Right forelimb (tissue), 1 donor: ENCODE measurements at regions not wholly inside any gene's neighbourhood (a gene's known extent, or its start where the extent isn't known, plus 50 kb on each side); places are given as distances from the start of the nearest gene placed in this dataset.

Experiments
- DNase-seq: peaks from one replicate; pipeline ENCODE4 v3.0.0-alpha.2; 2018

DNA sequence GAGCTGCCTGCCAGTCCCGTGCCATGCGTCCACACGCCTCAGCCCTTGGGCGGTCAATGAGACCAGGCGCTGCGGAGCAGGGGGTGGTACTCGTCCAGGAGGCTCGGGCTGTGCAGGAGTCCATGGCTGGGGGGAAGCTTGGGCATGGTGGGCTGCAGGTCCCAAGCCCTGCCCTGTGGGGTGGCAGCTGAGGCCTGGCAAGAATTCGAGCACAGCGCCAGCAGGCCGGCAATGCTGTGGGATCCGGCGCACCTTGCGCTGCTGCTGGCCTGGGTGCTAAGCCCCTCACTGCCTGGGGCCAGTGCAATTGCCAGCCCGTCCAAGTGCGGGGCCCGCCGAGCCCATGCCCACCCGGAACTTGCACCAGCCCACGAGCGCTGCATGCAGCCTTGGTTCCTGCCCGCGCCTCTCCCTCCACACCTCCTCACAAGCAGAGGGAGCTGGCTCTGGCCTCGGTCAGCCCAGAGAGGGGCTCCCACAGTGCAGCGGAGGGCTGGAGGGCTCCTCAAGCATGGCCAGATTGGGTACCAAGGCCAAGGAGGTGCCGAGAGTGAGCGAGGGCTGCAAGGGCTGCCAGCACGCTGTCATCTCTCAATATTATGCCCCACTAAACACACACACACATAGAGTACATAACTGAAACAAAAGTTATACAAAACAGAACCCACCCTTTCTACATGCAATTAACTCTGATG lies 307.7 kb downstream of the LMO4 start:
- no peak for DNase-seq

DNA sequence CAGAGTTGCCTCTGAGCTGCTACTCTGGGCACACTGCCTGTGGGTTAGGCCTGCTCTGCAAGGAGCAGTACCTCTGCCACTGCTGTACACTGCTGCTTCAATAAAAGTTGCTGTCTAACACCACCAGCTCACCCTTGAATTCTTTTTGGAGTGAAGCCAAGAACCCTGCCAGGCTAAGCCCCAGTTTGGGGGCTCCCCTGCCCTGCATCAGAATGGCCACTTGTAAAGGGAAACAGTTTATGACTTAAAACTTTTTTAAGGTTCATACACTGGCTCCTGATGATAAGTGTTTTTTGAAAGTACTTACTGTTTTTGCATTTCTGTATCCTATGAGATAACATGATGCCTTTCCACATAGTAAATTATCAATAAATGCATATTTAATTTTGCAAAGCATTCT lies 310.0 kb downstream of the LMO4 start:
- DNase-seq, result no peak

DNA sequence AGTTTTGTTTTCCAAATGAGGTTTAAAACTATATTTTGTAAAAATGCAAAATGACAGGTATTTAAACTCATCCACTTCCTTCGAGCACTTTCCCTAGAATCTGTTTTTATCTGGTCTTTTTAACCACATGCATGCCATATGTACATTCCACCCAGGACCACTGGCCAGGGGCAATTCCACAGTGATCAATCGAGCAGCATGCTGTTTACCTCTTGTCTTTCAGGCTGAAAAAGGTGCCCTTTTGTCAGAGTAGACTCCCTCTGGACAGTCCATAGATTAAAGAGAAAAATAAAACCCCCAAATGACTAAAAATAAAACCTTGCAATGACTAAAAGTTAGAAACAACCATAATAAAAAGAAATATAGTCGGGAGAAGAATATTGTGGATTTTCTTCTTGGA lies 313.3 kb downstream of the LMO4 start:
- DNase-seq, result no peak

DNA sequence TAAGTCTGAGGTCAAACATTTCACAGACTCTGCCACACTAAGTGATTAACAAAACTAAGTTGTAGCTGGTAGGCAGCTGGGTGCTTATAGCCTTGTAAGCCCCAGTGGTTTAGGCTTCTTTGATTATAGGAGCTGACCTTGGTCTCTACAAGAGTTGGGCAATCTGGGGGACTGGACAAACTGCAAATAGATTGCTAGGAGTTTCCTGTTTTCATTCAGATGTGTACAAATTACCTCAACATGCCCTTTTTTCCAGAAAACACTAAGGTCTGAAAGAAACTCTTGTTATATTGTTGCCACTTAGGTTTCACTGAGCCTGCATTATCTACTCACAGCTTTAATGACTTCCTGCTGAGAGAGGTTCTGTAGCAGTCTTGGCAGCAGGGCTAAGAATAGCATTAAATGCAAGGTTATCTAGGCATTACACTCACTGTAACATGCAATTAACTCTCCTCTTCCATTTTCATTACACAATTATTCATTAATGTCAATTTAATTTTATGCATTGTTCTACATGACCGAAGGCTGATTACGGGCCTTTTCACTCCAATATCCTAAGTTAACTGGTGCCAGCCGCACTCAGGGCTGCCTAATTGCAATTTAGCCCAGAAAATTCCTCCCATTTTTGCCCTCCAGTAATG lies 314.0 kb downstream of the LMO4 start:
- DNase-seq, result no peak

DNA sequence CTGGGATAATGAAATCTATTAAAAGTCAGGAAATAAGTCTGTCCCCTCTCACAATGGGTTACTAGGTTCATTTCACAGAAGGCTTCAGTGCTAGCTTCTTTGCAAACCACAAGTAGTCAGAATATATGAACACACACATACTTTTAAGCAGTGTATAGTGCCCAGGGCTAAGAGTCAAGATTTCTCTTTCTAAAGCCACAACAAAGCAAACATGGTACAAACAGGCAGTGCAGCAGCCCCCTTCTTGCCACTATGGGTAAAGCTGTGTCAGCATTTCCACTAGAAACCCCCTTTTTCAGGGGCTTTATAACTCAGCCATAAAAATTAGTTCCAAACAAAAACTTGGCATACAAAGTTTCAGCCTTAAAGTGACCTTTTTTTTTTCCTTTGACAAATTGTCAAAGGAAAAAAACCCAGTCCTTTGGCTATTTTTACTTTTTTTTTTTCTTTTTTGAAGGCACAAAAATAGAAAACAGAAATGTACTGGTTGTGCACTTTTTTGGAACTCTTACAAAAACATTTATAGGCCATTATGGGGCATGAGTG lies 315.4 kb downstream of the LMO4 start:
- no peak for DNase-seq

GRCh38 chr1:87644579-87645190 lies 316.0 kb downstream of the LMO4 start:
- no peak for DNase-seq

DNA sequence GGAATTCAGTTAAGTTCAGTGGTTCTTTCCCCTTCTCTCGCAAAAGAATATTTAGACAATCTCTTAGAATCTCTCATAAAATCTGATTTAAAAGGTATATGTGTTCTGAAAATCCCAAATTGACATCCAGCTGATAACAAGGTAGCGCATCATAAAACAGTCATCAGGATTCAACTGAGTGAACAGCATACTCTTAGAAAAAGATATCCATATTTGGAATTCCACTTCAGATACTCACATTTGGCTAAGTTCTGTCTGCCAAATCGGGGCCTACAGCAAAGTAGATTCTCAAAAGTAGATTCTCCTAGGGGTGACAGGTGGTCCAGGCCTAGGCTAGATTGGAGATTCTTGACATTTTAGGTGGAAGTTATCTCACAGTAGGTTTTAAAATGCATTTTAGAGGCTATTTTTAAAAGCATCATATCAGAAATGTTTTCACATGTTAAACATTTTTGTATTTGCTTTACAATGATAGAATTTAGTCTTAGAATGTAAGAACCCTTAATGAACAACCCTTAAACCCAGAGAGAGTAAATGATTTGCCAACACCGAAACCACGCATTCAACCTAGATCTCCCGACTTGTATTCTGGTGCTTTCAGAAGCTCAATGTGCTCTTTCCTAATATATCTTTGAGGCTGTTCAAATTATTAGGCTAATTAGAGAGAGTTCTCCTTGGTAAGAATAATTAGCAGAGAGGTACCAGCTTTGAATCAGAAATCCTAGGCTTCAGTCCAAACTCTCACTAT lies 318.9 kb downstream of the LMO4 start:
- DNase-seq, result no peak

GRCh38 chr1:87648323-87649119 lies 319.8 kb downstream of the LMO4 start:
- no peak for DNase-seq

DNA sequence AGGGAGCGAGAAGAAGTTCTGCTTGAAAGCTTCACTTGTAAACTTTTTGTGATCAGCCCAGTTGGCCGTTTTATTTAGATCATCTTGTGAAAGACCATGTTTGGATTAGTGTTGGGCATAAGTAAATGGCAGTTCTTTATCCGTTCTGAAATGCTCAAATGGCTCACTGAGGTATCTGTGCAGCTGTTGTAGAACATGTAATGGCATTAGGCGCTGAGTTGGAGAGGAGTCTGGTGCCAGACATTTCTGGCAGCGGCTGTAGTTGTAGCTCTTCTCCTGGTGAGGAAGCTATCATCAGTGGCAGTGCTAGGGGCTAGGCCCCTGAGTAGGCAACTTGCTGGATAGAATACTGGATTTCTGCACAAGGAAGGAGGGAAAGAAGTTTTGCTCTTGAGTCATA lies 321.6 kb downstream of the LMO4 start:
- no peak for DNase-seq

DNA sequence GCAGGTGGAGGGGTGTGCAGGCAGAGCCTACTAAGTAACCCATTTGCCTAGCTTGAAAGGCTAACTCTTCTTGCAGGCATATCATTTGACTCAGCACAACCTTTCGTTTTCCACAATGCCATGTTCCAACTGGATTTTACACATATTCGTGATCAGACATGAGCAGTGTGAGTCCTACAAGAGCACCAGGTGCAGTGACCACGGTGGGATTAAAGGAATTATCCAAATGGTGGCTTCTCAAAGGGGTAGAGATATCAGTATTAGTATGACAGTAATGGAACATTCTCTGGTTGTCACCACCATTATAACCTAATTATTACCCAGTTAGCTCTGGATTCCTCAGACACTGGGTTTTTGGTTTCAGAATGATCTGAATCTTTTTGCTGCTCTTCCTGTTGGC lies 323.5 kb downstream of the LMO4 start:
- DNase-seq, result no peak

DNA sequence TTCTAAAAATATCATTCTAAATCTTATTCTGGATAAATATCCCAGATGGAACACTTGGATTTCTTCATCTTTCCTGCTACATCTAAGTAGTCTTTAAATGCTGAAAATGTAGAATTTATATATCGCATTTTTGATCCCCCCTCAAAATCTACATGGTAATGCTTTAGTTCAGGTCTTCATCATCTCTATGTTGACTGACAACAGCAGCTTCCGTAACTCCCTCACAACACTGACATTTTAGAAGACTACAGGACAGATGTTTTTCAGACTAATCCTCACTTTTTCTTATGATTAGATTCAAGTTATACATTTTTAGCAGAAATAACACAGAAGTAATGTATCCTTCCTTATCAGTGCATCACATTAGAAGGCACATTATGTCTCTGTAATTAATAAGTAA lies 336.5 kb downstream of the LMO4 start:
- DNase-seq, result no peak

DNA sequence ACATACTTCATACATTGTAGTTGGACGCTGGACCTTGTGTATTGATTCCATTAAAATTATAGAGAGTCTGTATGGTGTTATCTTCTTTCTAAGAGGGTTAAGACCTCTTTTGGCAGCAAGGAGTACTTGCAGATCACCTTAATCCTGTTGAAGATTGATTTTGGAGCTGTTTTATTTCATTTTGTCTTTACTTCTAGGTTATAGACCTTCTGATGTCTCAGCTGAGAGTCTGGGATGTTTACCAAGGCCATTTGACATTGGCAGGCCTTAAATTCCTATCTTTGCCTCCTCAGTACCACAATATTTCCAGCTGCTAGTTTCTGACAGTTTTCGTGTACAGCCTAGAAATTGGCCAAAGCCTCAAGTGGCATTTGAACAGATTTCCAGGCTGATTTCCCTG lies 338.0 kb downstream of the LMO4 start:
- no peak for DNase-seq

- DNase-seq, result no peak
Measured at GRCh38 chr1:87669674-87670073, 341.0 kb downstream of the LMO4 start.

GRCh38 chr1:87673309-87673708 lies 344.6 kb downstream of the LMO4 start:
- no peak for DNase-seq

DNA sequence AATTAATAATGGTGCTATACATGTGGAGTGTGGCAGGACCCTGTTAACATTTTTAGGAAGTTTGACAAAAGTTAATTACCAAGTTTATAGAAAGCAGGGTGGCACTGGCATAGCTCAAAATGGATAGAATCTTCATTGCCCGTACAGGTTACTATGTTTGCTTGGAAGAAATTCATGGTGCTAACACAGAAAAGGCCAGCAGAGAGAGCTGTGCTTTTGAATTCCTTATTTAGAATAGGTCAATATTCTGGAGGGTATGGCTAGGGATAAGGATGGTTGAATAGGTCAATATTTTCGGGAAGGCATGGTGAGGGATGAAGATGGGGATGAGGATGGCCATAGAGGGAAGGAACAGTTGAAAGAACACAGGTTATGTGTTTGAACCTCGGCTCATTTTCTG lies 345.1 kb downstream of the LMO4 start:
- DNase-seq, result no peak

DNA sequence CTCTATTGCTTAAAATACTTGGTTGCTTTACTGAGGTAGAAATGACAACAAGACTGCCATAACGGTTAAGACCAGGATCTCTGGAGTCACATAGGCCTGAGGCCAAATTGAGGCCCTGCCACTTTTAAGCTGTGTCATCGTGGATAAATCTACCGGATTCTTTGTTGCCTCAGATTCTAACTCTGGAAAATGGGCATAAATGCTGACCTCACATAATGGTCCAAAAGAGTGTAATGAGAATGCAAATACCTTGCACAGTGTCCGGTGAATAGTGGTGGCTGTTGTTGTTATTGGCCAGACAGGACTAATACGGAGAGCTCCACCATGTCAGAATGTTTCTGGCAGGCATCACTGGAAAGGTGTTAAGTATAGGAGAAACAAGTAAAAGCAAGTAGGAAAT lies 346.1 kb downstream of the LMO4 start:
- no peak for DNase-seq

DNA sequence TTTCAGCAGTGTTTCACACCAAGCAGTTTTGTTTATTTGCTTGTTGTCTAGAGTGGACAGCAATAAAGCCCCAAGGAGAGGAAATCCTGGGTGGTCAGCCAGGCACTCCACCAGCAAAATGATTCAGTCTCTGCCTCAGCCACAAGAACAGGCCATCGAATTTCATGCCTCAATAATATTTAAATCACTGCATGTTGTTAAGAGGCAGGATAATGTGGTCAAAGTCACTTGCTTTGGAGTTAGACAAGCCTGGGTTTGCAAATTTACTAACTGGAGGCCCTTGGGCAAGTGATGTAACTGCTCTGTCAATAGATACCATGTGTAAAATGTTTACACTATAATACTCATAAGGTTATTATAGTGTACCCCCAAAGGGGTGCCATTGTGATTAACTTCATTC lies 349.6 kb downstream of the LMO4 start:
- no peak for DNase-seq

- no peak for DNase-seq
Measured at GRCh38 chr1:87682565-87682964, 353.9 kb downstream of the LMO4 start.

GRCh38 chr1:87683196-87683956 lies 354.7 kb downstream of the LMO4 start:
- no peak for DNase-seq

GRCh38 chr1:87684194-87684593 lies 355.5 kb downstream of the LMO4 start:
- peak; percentile 63 for DNase-seq

- DNase-seq, result peak; percentile 60
Measured at GRCh38 chr1:87684713-87685205, 356.1 kb downstream of the LMO4 start.
